MM.1S (cell line): ENCODE measurements at regions not wholly inside any gene's neighbourhood (a gene's known extent, or its start where the extent isn't known, plus 50 kb on each side); places are given as distances from the start of the nearest gene placed in this dataset.

Experiments used
- DNase-seq: peaks from one replicate; pipeline ENCODE4 v3.0.0-alpha.2; 2015
- H2AFZ ChIP-seq: fragments of 300-600 bp; sonication (generic); 2 replicates; pipeline ENCODE4 v1.6.0; 2016; ENCODE audit warnings: antibody characterized with exemption, low read length
- H3F3A ChIP-seq: fragments of 300-600 bp; sonication (generic); 2 replicates; pipeline ENCODE4 v1.6.1; 2016; ENCODE audit warnings: mild to moderate bottlenecking, antibody characterized with exemption, low read length, moderate library complexity, mixed read lengths; ENCODE audit not compliant: insufficient read depth
- H3K27ac ChIP-seq: fragments of 300-600 bp; sonication (generic); 2 replicates; pipeline ENCODE4 v1.5.1; 2016; ENCODE audit warnings: mild to moderate bottlenecking, low read length
- H3K27me3 ChIP-seq: fragments of 300-600 bp; sonication (generic); replicated peaks from 2 replicates; pipeline ENCODE4 v1.6.0; 2016; ENCODE audit warnings: low read length; ENCODE audit not compliant: insufficient read depth
- H3K36me3 ChIP-seq: fragments of 300-600 bp; sonication (generic); replicated peaks from 2 replicates; pipeline ENCODE4 v1.6.1; 2016; ENCODE audit warnings: mild to moderate bottlenecking, low read length, mixed read lengths; ENCODE audit not compliant: insufficient read depth
- H3K4me1 ChIP-seq: fragments of 300-600 bp; sonication (generic); 2 replicates; pipeline ENCODE4 v1.6.1; 2016; ENCODE audit warnings: low read length, mixed read lengths
- H3K4me2 ChIP-seq: fragments of 300-600 bp; sonication (generic); 2 replicates; pipeline ENCODE4 v1.6.0; 2016; ENCODE audit warnings: low read depth, low read length
- H3K4me3 ChIP-seq: fragments of 300-600 bp; sonication (generic); 2 replicates; pipeline ENCODE4 v1.5.1; 2016; ENCODE audit warnings: low read length, mixed read lengths
- H3K79me2 ChIP-seq: fragments of 300-600 bp; sonication (generic); 2 replicates; pipeline ENCODE4 v1.6.1; 2016; ENCODE audit warnings: mixed run types, low read length, mixed read lengths
- H3K9ac ChIP-seq: fragments of 300-600 bp; sonication (generic); 2 replicates; pipeline ENCODE4 v1.6.1; 2016; ENCODE audit warnings: low read length, mixed read lengths
- H3K9me2 ChIP-seq: fragments of 300-600 bp; sonication (generic); replicated peaks from 2 replicates; pipeline ENCODE4 v1.6.1; 2016; ENCODE audit warnings: mild to moderate bottlenecking, low read length, mixed read lengths; ENCODE audit not compliant: insufficient read depth
- H3K9me3 ChIP-seq: fragments of 300-600 bp; sonication (generic); replicated peaks from 2 replicates; pipeline ENCODE4 v1.6.1; 2016; ENCODE audit warnings: mild to moderate bottlenecking, low read length, mixed read lengths; ENCODE audit not compliant: insufficient read depth
- H4K20me1 ChIP-seq: fragments of 300-600 bp; sonication (generic); 2 replicates; pipeline ENCODE4 v1.6.1; 2016; ENCODE audit warnings: mild to moderate bottlenecking, low read length, moderate library complexity, mixed read lengths; ENCODE audit not compliant: insufficient read depth
- EZH2 ChIP-seq: fragments of 300-600 bp; sonication (generic); optimal IDR thresholded peaks from 2 replicates; pipeline ENCODE3; 2017; ENCODE audit warnings: low read depth, mild to moderate bottlenecking, antibody characterized with exemption, low read length, mixed read lengths
- EZH2phosphoT487 ChIP-seq: fragments of 300-600 bp; sonication (generic); IDR thresholded peaks from 2 replicates; pipeline ENCODE4 v1.6.1; 2018; ENCODE audit warnings: antibody characterized with exemption, low read length
- TF ChIP-seq, protein P1 (sequence below): fragments of 300-600 bp; sonication (generic); IDR thresholded peaks from 2 replicates; pipeline ENCODE4 v1.5.1; 2016; ENCODE audit warnings: antibody characterized with exemption, low read length, mixed read lengths

GRCh38 chr15:31975830-31976229 lies 54.5 kb upstream of the CHRNA7 start:
- TF ChIP-seq EZH2phosphoT487 = no peak
- TF ChIP-seq, protein P1, sequence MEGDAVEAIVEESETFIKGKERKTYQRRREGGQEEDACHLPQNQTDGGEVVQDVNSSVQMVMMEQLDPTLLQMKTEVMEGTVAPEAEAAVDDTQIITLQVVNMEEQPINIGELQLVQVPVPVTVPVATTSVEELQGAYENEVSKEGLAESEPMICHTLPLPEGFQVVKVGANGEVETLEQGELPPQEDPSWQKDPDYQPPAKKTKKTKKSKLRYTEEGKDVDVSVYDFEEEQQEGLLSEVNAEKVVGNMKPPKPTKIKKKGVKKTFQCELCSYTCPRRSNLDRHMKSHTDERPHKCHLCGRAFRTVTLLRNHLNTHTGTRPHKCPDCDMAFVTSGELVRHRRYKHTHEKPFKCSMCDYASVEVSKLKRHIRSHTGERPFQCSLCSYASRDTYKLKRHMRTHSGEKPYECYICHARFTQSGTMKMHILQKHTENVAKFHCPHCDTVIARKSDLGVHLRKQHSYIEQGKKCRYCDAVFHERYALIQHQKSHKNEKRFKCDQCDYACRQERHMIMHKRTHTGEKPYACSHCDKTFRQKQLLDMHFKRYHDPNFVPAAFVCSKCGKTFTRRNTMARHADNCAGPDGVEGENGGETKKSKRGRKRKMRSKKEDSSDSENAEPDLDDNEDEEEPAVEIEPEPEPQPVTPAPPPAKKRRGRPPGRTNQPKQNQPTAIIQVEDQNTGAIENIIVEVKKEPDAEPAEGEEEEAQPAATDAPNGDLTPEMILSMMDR = peak; percentile 11; the same call in 1 of the 2 replicates
- TF ChIP-seq EZH2 = no peak
- no peak for DNase-seq
- H3F3A ChIP-seq = no peaks in the 10 kb centered on the region

DNA sequence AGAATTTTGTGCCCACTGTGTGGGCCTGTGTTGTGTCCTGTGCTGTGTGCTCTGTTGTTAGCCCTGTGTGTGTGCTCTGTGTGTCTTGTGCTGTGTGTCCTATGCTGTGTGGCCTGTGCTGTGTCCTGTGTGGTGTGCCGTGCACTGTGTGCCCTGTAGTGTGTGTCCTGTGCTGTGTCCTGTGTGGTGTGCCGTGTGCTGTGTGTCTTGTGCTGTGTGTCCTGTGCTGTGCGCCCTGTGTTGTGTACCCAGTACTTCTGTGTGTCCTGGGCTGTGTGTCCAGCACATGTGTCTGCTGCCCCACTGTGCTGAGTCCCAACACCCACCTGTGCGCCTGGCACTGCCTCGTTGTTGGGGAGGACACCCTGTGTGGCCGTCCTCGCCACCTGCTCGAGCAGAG lies 53.2 kb upstream of the CHRNA7 start:
- Histone ChIP-seq H3K27ac (no peak overlapping the region), H3K4me2 (no peak overlapping the region), H4K20me1 (no peaks in the 10 kb centered on the region), H3F3A (no peaks in the 10 kb centered on the region), H2AFZ (no peak overlapping the region), H3K27me3 (no peaks in the 10 kb centered on the region), H3K4me3 (no peak overlapping the region), H3K9me2 (no peaks in the 10 kb centered on the region), H3K4me1 (no peaks in the 10 kb centered on the region), H3K79me2 (no peaks in the 10 kb centered on the region), H3K9me3 (no peaks in the 10 kb centered on the region), H3K9ac (no peak overlapping the region), H3K36me3 (no peaks in the 10 kb centered on the region)
- TF ChIP-seq, protein P1 = no peak
- TF ChIP-seq EZH2phosphoT487 (no peak), EZH2 (no peak)
- no peak for DNase-seq

More at GRCh38 chr15:31975830-31976229, 54.5 kb upstream of the CHRNA7 start:
- H4K20me1 ChIP-seq = no peaks in the 10 kb centered on the region
- H3K9me2 ChIP-seq = no peaks in the 10 kb centered on the region
- no peak overlapping the region for H3K4me2 ChIP-seq
- no peaks in the 10 kb centered on the region for H3K9me3 ChIP-seq
- no peak overlapping the region for H3K27ac ChIP-seq
- H3K27me3 ChIP-seq = no peaks in the 10 kb centered on the region
- no peak overlapping the region for H2AFZ ChIP-seq
- no peak overlapping the region for H3K4me3 ChIP-seq
- no peaks in the 10 kb centered on the region for H3K36me3 ChIP-seq
- H3K9ac ChIP-seq = no peak overlapping the region
- H3K79me2 ChIP-seq = no peaks in the 10 kb centered on the region
- no peaks in the 10 kb centered on the region for H3K4me1 ChIP-seq

GRCh38 chr15:31977812-31978661 lies 52.3 kb upstream of the CHRNA7 start:
- no peak overlapping the region for H3K9ac ChIP-seq
- H3K4me3 ChIP-seq = no peak overlapping the region
- TF ChIP-seq, protein P1 = peak; percentile 89
- no peak for TF ChIP-seq EZH2phosphoT487

More at GRCh38 chr15:31977812-31978661, 52.3 kb upstream of the CHRNA7 start:
- H3K36me3 ChIP-seq = no peaks in the 10 kb centered on the region
- peak overlapping the region; percentile 20; the same call in 1 of the 2 replicates for H3K4me2 ChIP-seq
- H3K9me3 ChIP-seq = no peaks in the 10 kb centered on the region
- H3K79me2 ChIP-seq = no peaks in the 10 kb centered on the region
- no peaks in the 10 kb centered on the region for H3F3A ChIP-seq
- no peaks in the 10 kb centered on the region for H3K27me3 ChIP-seq
- peak; percentile 30 for DNase-seq
- H2AFZ ChIP-seq = 0 out of 2 replicates have a peak overlapping the region, but pooled peaks have one; percentile 11
- no peaks in the 10 kb centered on the region for H4K20me1 ChIP-seq
- no peak overlapping the region for H3K27ac ChIP-seq
- no peaks in the 10 kb centered on the region for H3K9me2 ChIP-seq
- no peaks in the 10 kb centered on the region for H3K4me1 ChIP-seq
